Hepatocyte (in vitro differentiated cells): ENCODE measurements at regions not wholly inside any gene's neighbourhood (a gene's known extent, or its start where the extent isn't known, plus 50 kb on each side); places are given as distances from the start of the nearest gene placed in this dataset.

Experiments used
- EZH2 ChIP-seq: fragments of 200-600 bp; sonication (generic); IDR thresholded peaks from 2 replicates; pipeline ENCODE4 v1.6.1; 2016; ENCODE audit warnings: antibody characterized with exemption, mild to moderate bottlenecking, borderline replicate concordance
- TF ChIP-seq, protein P1 (sequence below): fragments of 200-600 bp; sonication (generic); IDR thresholded peaks from 2 replicates; pipeline ENCODE4 v1.5.1; 2016; ENCODE audit warnings: antibody characterized with exemption, mild to moderate bottlenecking; ENCODE audit not compliant: poor library complexity

DNA sequence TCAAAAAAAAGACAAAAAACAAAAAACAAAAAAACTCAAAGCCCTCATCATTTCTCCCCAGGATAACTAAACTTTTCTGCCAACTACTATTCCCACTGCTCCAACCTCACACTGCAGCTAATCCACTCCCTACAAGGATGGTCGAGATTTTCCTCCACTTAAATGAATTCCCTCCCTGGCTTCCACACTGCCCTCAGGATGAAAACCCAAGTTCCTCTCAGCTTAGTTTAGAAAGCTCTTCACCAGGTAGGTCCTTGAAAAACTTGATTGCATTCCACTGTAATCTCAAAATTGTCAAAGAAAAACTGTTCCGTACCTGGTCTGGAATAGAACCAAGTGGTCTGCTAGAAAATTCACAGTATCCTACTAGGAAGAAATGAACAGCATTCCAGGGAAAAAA is 294.3 kb upstream of the KLF14 start:
- TF ChIP-seq, protein P1, sequence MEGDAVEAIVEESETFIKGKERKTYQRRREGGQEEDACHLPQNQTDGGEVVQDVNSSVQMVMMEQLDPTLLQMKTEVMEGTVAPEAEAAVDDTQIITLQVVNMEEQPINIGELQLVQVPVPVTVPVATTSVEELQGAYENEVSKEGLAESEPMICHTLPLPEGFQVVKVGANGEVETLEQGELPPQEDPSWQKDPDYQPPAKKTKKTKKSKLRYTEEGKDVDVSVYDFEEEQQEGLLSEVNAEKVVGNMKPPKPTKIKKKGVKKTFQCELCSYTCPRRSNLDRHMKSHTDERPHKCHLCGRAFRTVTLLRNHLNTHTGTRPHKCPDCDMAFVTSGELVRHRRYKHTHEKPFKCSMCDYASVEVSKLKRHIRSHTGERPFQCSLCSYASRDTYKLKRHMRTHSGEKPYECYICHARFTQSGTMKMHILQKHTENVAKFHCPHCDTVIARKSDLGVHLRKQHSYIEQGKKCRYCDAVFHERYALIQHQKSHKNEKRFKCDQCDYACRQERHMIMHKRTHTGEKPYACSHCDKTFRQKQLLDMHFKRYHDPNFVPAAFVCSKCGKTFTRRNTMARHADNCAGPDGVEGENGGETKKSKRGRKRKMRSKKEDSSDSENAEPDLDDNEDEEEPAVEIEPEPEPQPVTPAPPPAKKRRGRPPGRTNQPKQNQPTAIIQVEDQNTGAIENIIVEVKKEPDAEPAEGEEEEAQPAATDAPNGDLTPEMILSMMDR: no peak
- TF ChIP-seq EZH2: no peak
